Endothelial cell of umbilical vein (primary cell): ENCODE measurements at regions not wholly inside any gene's neighbourhood (a gene's known extent, or its start where the extent isn't known, plus 50 kb on each side); places are given as distances from the start of the nearest gene placed in this dataset.

Experiments
- BruUV-seq: library from RNA; stranded (reverse); fragments of 400-500 nt; replicated peaks from 2 replicates; lab custom pipeline; 2021; lab: Mats Ljungman, UMichigan
- CTCF ChIA-PET: fragments of 300-600, 350-600 bp; sonication (Branson Sonifier 250); formaldehyde crosslinking; loops from one replicate; lab custom pipeline; 2021; ENCODE audit warnings: antibody characterized with exemption, inconsistent platforms; lab: Charles Lee
- POLR2A ChIA-PET: fragments of 300-600, 350-600 bp; sonication (Branson Sonifier 250); formaldehyde crosslinking; loops from one replicate; lab custom pipeline; 2021; ENCODE audit warnings: antibody characterized with exemption, inconsistent platforms; lab: Charles Lee
- DNase-seq: peaks from one replicate; pipeline ENCODE4 v3.0.0-alpha.2; 2011; ENCODE audit warnings: low read depth, low spot score
- FAIRE-seq: peaks from 2 replicates; lab custom pipeline; 2011; peaks lifted over from hg19 to GRCh38; lab: Jason Lieb, UNC
- H2AFZ ChIP-seq: 2 replicates; pipeline ENCODE4 v1.6.0; 2012; ENCODE audit warnings: low read depth, low read length, control low read depth, inconsistent platforms
- H3K27ac ChIP-seq: 2 replicates; pipeline ENCODE4 v1.5.1; 2011; ENCODE audit warnings: low read depth, mild to moderate bottlenecking, control low read depth, low read length, moderate library complexity; ENCODE audit not compliant: insufficient read depth
- H3K27me3 ChIP-seq, 2 experiments: 2 replicates each; pipeline versions ENCODE4 v1.6.0 to v1.6.1; 2011; ENCODE audit warnings: low read length in 2 of 2, mixed read lengths in 1 of 2; ENCODE audit not compliant: control insufficient read depth in 2 of 2, insufficient read depth in 2 of 2
- H3K36me3 ChIP-seq, 2 experiments: 2 replicates in 1 of 2; 3 replicates in 1 of 2; pipeline ENCODE4 v1.5.1; 2011; ENCODE audit warnings: low read length in 2 of 2, mild to moderate bottlenecking in 1 of 2, moderate library complexity in 1 of 2; ENCODE audit not compliant: control insufficient read depth in 2 of 2, insufficient read depth in 2 of 2; ENCODE audit errors: extremely low read depth in 1 of 2
- H3K4me1 ChIP-seq: 3 replicates; pipeline ENCODE4 v1.5.1; 2011; ENCODE audit warnings: mild to moderate bottlenecking, low read length; ENCODE audit not compliant: control insufficient read depth, insufficient read depth; ENCODE audit errors: extremely low read depth
- H3K4me2 ChIP-seq: 2 replicates; pipeline ENCODE4 v1.6.1; 2011; ENCODE audit warnings: low read length, control low read depth, mixed read lengths; ENCODE audit not compliant: insufficient read depth
- H3K4me3 ChIP-seq, 3 experiments: fragments of 200-600 bp in 1 of 3; sonication (generic), shearing (Covaris generic) in 1 of 3; replicated peaks in 1 of 3; 2 replicates each; pipeline ENCODE4 v1.5.1; 2011 to 2016; ENCODE audit warnings: control low read depth in 3 of 3, low read length in 3 of 3, mild to moderate bottlenecking in 2 of 3, inconsistent platforms in 1 of 3, low read depth in 1 of 3, moderate library complexity in 1 of 3; ENCODE audit not compliant: insufficient read depth in 1 of 3
- H3K79me2 ChIP-seq: 2 replicates; pipeline ENCODE4 v1.6.0; 2012; ENCODE audit warnings: low read length, inconsistent platforms; ENCODE audit not compliant: control insufficient read depth, insufficient read depth
- H3K9ac ChIP-seq: replicated peaks from 2 replicates; pipeline ENCODE3; 2011; ENCODE audit warnings: low read length, control low read depth; ENCODE audit not compliant: insufficient read depth; ENCODE audit errors: extremely low read depth
- H3K9me1 ChIP-seq: replicated peaks from 3 replicates; pipeline ENCODE4 v1.6.0; 2011; ENCODE audit warnings: mild to moderate bottlenecking, low read length; ENCODE audit not compliant: control insufficient read depth, insufficient read depth; ENCODE audit errors: extremely low read depth
- H3K9me3 ChIP-seq: replicated peaks from 2 replicates; pipeline ENCODE4 v1.5.1; 2012; ENCODE audit warnings: low read length, inconsistent platforms; ENCODE audit not compliant: control insufficient read depth, insufficient read depth
- H4K20me1 ChIP-seq: replicated peaks from 2 replicates; pipeline ENCODE3; 2011; ENCODE audit warnings: mild to moderate bottlenecking, low read length; ENCODE audit not compliant: control insufficient read depth, insufficient read depth; ENCODE audit errors: extremely low read depth
- EZH2 ChIP-seq: IDR thresholded peaks from 2 replicates; pipeline ENCODE4 v1.6.1; 2012; ENCODE audit warnings: borderline replicate concordance, low read depth, mild to moderate bottlenecking, moderate library complexity, low read length, inconsistent platforms; ENCODE audit not compliant: severe bottlenecking
- FOS ChIP-seq: IDR thresholded peaks from 2 replicates; pipeline ENCODE4 v1.6.1; 2011; ENCODE audit warnings: mild to moderate bottlenecking, low read length, moderate library complexity, borderline replicate concordance; ENCODE audit not compliant: insufficient read depth
- GATA2 ChIP-seq: IDR thresholded peaks from 2 replicates; pipeline ENCODE4 v1.7.0; 2011; ENCODE audit warnings: low read depth, mild to moderate bottlenecking, moderate library complexity, mixed read lengths, low read length; ENCODE audit not compliant: insufficient read length, insufficient read depth
- JUN ChIP-seq: IDR thresholded peaks from 2 replicates; pipeline ENCODE4 v1.6.1; 2011; ENCODE audit warnings: borderline replicate concordance, low read depth; ENCODE audit not compliant: insufficient read length, insufficient read depth
- MYC ChIP-seq: IDR thresholded peaks from one replicate; pipeline ENCODE4 v1.6.1; 2011; ENCODE audit warnings: mild to moderate bottlenecking, low read depth, low read length
- POLR2A ChIP-seq: IDR thresholded peaks from 2 replicates; pipeline ENCODE4 v1.6.1; 2012; ENCODE audit warnings: low read depth, mild to moderate bottlenecking, control low read depth, low read length
- POLR2AphosphoS5 ChIP-seq: IDR thresholded peaks from 2 replicates; pipeline ENCODE4 v1.6.1; 2012; ENCODE audit warnings: low read depth, mild to moderate bottlenecking, control low read depth, low read length, moderate library complexity; ENCODE audit not compliant: insufficient read depth
- dilution Hi-C: fragments of 300-500 bp; cut with MboI; formaldehyde crosslinking; loops from one replicate; pipeline ENCODE4 v1.15.0; 2019; ENCODE audit warnings: low sequenced_read_pairs; ENCODE audit not compliant: extremely low pct_ligation_motif_present
- intact Hi-C: fragments of 100-400 bp; cut with micrococcal nuclease; formaldehyde crosslinking; loops from one replicate; pipeline ENCODE4 v1.10.0; 2022
- TF ChIP-seq, protein P1 (sequence below): IDR thresholded peaks from 2 replicates; pipeline ENCODE4 v1.6.1; 2011; ENCODE audit not compliant: insufficient read depth, insufficient read length
- TF ChIP-seq, protein P2 (sequence below), 2 donors: IDR thresholded peaks; 1 replicate in 1 of 2; 2 replicates in 1 of 2; pipeline ENCODE4 v1.5.1; 2011; ENCODE audit warnings: low read length in 2 of 2, mild to moderate bottlenecking in 2 of 2, moderate library complexity in 2 of 2, control low read depth in 1 of 2, inconsistent platforms in 1 of 2, low read depth in 1 of 2; ENCODE audit not compliant: insufficient read depth in 1 of 2; ENCODE audit errors: extremely low read depth in 1 of 2

DNA sequence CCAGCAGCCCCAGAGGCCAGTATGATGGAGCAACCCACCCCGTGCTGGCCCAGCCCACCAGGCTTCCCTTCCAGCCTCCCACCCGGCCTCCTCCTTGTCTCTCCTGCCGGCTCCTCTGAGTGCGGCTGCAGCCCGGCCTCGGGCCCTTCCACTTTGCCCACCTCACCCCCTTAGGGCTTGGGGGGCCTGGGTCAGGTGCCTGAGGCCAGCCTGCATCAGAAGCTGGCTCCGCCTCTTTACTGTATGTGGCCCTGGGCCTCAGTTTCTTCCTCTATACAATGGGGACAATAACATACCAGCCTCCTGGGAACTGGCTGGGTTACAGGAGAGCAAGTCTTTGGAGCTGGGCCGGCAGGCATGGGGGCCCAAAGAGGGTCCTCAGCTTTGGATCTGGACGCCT is 221.1 kb upstream of the CIBAR2 start:
- no peak for TF ChIP-seq FOS
- TF ChIP-seq, protein P1, sequence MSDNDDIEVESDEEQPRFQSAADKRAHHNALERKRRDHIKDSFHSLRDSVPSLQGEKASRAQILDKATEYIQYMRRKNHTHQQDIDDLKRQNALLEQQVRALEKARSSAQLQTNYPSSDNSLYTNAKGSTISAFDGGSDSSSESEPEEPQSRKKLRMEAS = no peak
- TF ChIP-seq GATA2 = no peak
- TF ChIP-seq JUN = no peak
- no peak for TF ChIP-seq POLR2AphosphoS5
- TF ChIP-seq POLR2A = no peak
- TF ChIP-seq, protein P2, sequence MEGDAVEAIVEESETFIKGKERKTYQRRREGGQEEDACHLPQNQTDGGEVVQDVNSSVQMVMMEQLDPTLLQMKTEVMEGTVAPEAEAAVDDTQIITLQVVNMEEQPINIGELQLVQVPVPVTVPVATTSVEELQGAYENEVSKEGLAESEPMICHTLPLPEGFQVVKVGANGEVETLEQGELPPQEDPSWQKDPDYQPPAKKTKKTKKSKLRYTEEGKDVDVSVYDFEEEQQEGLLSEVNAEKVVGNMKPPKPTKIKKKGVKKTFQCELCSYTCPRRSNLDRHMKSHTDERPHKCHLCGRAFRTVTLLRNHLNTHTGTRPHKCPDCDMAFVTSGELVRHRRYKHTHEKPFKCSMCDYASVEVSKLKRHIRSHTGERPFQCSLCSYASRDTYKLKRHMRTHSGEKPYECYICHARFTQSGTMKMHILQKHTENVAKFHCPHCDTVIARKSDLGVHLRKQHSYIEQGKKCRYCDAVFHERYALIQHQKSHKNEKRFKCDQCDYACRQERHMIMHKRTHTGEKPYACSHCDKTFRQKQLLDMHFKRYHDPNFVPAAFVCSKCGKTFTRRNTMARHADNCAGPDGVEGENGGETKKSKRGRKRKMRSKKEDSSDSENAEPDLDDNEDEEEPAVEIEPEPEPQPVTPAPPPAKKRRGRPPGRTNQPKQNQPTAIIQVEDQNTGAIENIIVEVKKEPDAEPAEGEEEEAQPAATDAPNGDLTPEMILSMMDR (IDR thresholded peaks at IDR 0.05; ENCODE audit: extremely low read depth in 1 of 2, insufficient read depth in 1 of 2, low read depth in 1 of 2, low read length in 2 of 2) = no peak
- TF ChIP-seq EZH2 = no peak
- no peak for TF ChIP-seq MYC
- Histone ChIP-seq H3K9me3 (no peaks in the 10 kb centered on the region), H3K27ac (no peak overlapping the region), H3K79me2 (no peaks in the 10 kb centered on the region), H3K9ac (no peak overlapping the region), H3K9me1 (no peaks in the 10 kb centered on the region), H3K27me3 (no peaks in the 10 kb centered on the region), H3K4me3 (no peak overlapping the region), H3K36me3 (no peaks in the 10 kb centered on the region), H3K4me2 (no peak overlapping the region), H4K20me1 (no peaks in the 10 kb centered on the region), H3K4me1 (peaks cover 20% of the 10 kb centered on the region), H2AFZ (no peak overlapping the region)
- intact Hi-C loops (loop anchor here (10.0 kb wide), 1 partner anchor 219 kb away; the partner anchor contains the start of gene CIBAR2), dilution Hi-C loops (no loop called here)
- CTCF ChIA-PET = interaction anchor here (0.6 to 2.2 kb wide), 5 partner anchors 12 to 47 kb away, joined by 3 to 13 read pairs (median 7); no protein-coding TSS in a partner anchor
- no peak for DNase-seq
- POLR2A ChIA-PET = no interaction called here
- BruUV-seq = no TSS peak
- no peak for FAIRE-seq
